HG03139 (cell line): ENCODE measurements at regions not wholly inside any gene's neighbourhood (a gene's known extent, or its start where the extent isn't known, plus 50 kb on each side); places are given as distances from the start of the nearest gene placed in this dataset.

ENCODE experiments used
- ATAC-seq: cut with Tn5 transposase; IDR thresholded peaks from one replicate; pipeline ENCODE4 v1.9.1; 2021; ENCODE audit not compliant: unreplicated experiment

- ATAC-seq, result no peak
These were observed 166.1 kb upstream of the LINGO1 start for GRCh38 chr15:77798847-77799246.

DNA sequence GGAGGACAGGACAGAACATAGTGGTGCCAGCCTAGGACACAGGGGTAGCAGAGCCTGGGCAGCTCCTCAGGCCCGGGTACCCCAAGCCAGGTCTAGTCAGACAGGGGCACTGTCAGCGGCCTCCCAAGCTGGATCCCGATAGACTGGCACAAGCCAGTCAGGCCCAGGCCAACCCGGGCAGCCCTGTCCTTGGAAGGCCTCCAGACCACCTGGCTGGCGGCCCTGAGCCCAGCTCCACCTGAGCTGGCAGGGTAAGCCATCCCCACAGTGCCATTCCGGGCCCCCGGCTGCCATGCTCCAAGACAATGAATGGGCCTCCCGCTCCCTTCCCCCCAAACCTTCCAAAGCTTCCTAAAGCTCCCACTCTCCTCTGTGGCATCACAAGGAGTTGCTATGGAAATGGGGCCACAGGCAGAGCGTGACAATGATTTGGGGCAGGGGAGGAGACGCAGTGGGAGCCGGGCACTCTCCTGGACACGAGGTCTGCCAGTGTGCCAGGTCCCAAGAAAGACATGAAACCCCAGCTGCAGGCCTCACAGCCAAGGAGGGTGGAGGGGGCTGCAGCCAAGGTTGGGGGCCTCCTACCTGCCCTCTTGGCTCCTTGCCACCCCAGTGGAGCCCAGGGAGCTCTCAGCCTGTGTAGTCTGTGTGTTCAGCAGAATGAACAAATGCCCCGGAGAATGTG is 165.6 kb upstream of the LINGO1 start:
- ATAC-seq, result no peak

GRCh38 chr15:77797270-77797669 is 164.6 kb upstream of the LINGO1 start:
- ATAC-seq, result no peak

DNA sequence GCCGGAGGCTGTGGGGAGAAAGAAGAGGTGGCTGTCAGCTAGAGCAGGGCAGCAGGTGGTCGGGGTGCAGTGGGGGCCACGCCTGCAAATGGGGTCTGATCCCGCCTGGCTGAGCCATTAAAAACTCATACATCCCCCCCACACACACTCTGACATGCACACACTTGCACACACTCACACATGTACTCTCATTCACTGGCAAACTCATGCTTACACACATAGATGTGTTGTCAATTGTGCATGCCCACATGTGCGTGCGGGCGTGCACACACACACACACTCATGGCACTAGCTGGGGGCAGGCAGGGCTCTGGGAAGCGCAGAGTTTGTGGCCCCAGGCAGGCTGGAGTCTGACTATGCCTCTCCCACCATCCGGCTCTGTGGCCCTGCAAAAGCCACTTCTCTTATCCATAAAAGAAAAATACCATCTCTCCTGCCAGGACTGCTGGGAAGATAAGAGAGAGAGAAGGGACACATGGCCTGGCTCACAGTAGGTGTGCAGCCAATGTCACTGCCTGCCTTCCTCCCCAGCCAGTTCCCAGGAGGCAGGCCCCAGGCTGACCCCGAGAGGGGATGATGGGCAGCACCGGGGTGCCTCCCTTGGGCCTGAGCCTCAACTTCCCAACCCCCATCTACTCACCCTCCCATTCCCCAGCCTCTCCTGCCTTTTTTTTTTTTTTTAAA is 163.5 kb upstream of the LINGO1 start:
- no peak for ATAC-seq

DNA sequence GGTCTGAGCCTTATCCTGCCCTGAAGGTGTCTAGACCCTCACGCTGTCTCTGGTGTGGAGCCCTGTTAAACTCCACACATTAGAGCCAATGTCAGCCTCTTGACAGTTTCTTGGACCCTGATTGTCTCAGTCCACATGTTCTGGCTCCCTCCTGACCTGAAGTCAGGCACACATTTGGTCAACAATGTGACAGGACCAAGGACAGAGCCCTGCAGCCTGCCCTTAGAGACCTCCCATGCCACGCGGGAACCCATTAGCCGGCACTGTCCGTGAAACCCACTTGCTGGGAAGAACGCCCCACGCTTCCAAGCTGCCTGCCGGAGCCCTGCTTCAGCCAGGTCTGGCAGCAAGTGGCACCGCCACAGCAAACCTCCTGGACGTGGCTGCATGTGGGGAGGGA is 162.7 kb upstream of the LINGO1 start:
- no peak for ATAC-seq

- no peak for ATAC-seq
These were observed 159.2 kb upstream of the LINGO1 start for GRCh38 chr15:77791941-77792340.

DNA sequence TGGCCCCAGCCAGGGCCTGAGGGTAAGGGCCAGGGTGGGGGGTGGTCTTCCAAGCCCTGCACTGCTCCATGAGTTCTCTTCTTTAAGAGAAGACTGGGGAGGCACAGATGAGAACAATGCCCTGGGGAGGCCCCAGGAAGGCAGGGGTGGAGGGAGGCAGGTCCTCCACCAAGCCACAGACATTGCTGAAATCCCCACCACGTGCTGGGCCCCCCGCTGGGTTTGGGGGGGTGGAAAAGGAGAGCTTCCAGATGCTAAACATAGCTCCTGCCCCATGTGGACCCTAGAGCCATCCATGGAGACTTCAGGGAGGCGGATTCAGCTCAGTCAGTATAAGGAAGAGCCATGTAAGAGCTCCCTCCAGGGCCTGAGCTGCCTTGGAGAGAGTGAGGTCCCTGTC is 157.8 kb upstream of the LINGO1 start:
- no peak for ATAC-seq

DNA sequence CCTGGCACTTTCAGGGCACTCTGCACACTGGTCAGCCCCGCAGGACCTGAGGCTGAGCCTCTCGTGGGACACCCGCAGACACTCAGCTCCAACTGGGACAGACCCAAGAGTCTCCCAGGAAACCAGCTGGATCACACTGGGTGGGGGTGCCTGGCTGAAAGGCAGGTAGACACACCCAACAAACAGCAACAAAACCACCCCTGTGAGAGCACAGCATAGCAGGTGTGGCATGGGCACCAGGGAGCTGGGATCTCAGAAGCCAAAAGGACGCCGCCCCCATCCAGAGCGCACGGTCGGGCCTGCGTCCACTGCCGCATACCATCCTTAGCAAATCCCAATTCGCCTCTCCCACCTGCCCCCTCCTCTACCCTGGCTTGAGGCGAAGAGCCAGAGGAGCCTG is 154.2 kb upstream of the LINGO1 start:
- ATAC-seq, result no peak

DNA sequence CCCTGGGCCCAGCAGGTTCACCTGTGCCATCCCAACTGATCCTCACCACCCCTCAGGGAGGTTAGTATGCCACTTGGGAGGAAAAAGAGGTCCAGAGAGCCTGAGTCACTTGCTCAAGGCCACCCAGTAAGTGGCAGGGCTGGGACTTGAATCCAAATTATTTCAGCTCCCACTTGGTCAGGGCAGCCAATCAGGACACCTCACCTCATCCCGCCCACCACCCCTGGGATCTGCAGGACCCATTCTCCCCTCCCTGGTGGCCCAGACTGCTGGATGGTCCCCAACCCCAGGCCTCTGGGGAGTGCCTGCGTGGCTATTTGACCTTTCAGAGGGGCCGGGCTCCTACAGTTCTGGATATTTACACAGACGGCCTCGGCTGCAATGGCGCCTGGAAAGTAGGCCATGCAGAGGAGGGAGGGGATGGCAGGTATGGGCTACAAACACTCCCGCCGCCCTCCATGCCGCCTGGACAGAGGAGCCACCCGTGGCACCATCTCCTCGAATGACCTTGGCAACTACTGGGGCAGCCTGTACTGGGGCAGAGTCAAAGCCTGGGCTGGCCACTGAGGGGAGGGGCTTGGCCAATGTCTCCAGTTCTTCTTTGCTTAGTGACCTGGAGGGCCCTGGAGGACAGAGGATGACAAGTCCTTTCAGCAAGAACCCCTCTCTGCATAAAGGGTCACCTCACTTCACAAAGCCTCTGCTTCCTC is 153.6 kb upstream of the LINGO1 start:
- no peak for ATAC-seq

DNA sequence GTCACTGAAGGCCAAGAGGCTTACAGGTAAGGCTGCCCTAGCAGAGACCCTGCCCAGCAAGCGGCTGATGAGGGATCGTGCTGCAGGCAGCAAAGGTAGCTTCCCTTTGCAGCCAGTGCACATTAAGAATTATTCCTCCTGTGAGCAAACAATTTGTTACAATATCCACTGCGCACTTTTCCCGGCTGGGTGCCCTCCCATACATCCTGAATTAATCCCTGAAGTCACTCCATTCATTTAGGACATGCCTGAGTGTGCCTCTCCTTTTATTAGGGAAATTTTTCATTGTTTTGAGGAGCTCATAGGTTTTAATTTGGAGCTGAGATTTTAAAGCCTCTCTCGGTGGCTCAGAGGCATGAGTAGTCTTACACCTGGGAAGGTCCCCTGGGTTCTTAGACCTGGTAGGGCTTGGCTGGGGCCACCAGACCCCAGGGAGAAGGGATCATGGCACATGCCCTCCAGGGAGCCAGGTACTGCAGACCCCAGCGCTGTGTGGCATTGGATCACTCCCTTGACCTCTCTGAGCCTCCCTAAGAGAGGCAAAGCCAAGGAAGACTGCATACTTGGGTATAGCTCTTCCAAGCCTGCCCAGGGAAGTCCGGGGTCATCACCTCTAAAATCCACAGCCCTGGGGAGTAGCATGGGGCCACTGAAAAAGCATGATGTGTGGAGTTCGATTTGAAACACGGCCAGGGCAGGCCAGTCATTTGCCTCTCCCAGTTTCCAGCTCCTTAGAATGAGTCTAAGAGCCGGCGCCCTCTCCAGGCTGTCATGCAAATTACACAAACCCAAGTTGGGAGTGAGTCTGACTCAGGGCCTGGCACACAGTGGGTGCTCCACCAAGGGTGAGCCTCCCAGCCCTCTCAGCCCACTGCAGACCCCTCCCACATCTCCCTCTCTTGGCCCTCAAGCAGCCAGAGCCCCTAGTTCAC is 151.9 kb upstream of the LINGO1 start:
- no peak for ATAC-seq

GRCh38 chr15:77783636-77784035 is 150.9 kb upstream of the LINGO1 start:
- ATAC-seq, result no peak

- no peak for ATAC-seq
These were observed 150.0 kb upstream of the LINGO1 start for GRCh38 chr15:77782691-77783090.

DNA sequence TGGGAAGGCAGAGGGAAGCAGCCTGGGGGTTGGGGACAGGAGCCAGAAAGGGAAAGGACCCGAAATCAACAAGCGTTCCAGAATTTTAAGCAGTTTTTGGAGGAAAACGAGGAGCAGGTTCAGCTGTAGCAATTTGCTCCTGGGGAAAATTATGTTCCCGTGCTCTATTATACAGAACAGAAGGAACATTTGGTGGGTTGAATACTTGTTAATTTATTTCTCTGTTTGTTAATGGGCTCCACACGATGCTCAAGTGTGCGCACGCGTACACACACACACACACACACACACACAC is 149.2 kb upstream of the LINGO1 start:
- no peak for ATAC-seq

- no peak for ATAC-seq
These were observed 148.6 kb upstream of the LINGO1 start for GRCh38 chr15:77781151-77781945.

DNA sequence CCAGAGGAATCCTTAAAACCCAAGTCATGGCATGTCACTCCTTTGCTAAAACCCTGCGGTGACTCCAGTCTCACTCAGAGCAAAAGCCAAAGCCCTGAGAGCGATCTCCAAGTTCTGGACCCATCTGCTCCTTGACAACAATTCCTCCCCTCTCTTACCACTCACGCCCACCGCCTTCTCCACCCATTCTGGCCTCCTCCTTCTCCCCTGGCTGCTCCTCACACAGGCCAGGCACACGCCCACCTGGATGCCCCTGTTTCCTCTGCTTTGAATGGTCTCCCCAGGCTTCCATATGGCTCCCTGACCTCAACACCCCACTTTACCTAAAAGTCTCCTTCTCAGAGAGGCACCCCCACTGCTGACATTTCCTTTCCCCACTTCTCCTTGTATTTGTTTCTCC is 146.1 kb upstream of the LINGO1 start:
- no peak for ATAC-seq

- no peak for ATAC-seq
These were observed 143.1 kb upstream of the LINGO1 start for GRCh38 chr15:77775837-77776236.

DNA sequence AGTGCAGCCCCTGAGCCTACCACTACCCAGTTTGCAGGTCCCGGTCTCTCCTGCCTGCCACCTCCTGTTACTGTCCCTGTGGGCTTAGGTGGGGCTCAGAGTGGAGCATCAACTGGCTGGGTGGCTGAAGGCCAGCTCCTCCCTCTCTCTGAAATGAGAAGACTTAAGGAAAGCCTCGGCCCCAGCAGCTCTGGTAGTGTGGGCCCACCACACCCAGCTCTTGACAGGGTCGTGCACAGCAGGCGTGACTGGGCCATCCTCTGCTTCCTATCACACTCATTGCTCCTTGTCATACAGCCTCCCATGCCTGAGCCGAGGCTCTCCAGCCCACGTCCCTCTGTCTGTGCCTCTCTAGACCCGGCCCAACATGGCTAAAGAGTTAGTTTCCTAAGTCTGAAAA is 142.7 kb upstream of the LINGO1 start:
- ATAC-seq, result no peak

GRCh38 chr15:77774350-77774749 is 141.6 kb upstream of the LINGO1 start:
- no peak for ATAC-seq

DNA sequence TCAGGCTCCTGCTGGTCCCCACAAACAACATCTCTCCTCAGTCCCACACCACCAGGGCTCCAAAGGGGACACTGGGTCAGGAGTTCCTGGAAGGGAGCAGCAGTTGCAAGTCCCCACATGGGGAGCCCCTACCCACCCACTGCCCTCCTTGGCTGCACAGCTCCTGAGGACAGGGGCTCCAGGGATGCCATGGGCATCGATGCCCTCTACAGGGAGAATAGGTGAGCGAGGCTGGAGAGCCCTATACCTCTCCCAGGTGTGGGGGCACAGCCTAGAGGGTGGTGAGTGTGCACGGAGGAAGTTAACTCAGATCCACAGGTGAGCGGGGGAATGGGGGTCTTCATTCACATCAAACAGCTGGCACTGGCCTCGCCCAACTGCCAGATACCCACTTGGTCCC is 141.2 kb upstream of the LINGO1 start:
- no peak for ATAC-seq

GRCh38 chr15:77772641-77773402 is 140.1 kb upstream of the LINGO1 start:
- ATAC-seq, result no peak
